Effector memory CD8-positive, alpha-beta T cell (primary cell): ENCODE measurements at regions not wholly inside any gene's neighbourhood (a gene's known extent, or its start where the extent isn't known, plus 50 kb on each side); places are given as distances from the start of the nearest gene placed in this dataset.

Experiments
- ATAC-seq: fragments of 150-1000 bp; cut with Tn5 transposase; replicated peaks from 2 replicates; pipeline ENCODE4 v1.10.0; 2021; ENCODE audit warnings: mild to moderate bottlenecking, moderate library complexity
- DNase-seq, 3 experiments: peaks; one replicate each; pipeline ENCODE4 v3.0.0; 2021
- H3K27ac Mint-ChIP-seq, 2 donors: one replicate each; pipeline ENCODE4 v1.8.0; 2022; ENCODE audit warnings: mild to moderate bottlenecking in 2 of 2, mixed read lengths in 2 of 2, moderate library complexity in 2 of 2
- H3K27me3 Mint-ChIP-seq, 2 donors: one replicate each; pipeline ENCODE4 v1.8.0; 2022; ENCODE audit warnings: mixed read lengths in 2 of 2
- H3K36me3 Mint-ChIP-seq: one replicate; pipeline ENCODE4 v1.8.0; 2022; ENCODE audit warnings: mild to moderate bottlenecking, moderate library complexity, mixed read lengths; ENCODE audit not compliant: insufficient read depth
- H3K4me1 Mint-ChIP-seq, 2 donors: one replicate each; pipeline ENCODE4 v1.8.0; 2022; ENCODE audit warnings: low read depth in 2 of 2, mixed read lengths in 2 of 2
- H3K4me3 Mint-ChIP-seq, 2 donors: one replicate each; pipeline ENCODE4 v1.8.0; 2022; ENCODE audit warnings: mild to moderate bottlenecking in 2 of 2, mixed read lengths in 2 of 2, moderate library complexity in 2 of 2
- H3K9me3 Mint-ChIP-seq, 2 donors: one replicate each; pipeline ENCODE4 v1.8.0; 2022; ENCODE audit warnings: mixed read lengths in 2 of 2

DNA sequence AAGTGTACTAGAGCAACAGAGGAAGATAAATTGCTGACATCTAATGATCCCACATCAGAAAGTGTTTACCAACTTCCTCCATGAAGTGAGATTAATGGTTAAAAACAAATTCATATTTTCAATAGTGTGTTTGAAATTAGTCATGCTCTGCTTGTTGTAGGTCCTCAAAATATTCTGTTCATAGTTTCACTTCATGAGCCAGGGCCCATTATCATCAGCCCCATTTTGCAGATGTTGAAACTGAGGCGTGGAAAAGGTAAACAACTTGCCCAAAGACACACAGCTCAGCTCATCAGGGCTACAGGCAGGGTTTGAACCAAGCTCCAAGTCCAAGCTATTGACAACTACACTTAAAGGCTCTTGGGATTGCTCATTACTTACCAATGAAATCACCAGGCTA, 103.5 kb upstream of the PPARGC1A start:
- ATAC-seq (no peak), DNase-seq (no peak)
- H3K36me3 Mint-ChIP-seq, result no peaks in the 10 kb centered on the region
- peaks cover 6 to 14% of the 10 kb centered on the region in 2 donors for H3K9me3 Mint-ChIP-seq
- H3K27ac Mint-ChIP-seq, result no peak overlapping the region
- no peaks in the 10 kb centered on the region for H3K27me3 Mint-ChIP-seq
- no peak overlapping the region for H3K4me3 Mint-ChIP-seq
- H3K4me1 Mint-ChIP-seq, result no peaks in the 10 kb centered on the region

DNA sequence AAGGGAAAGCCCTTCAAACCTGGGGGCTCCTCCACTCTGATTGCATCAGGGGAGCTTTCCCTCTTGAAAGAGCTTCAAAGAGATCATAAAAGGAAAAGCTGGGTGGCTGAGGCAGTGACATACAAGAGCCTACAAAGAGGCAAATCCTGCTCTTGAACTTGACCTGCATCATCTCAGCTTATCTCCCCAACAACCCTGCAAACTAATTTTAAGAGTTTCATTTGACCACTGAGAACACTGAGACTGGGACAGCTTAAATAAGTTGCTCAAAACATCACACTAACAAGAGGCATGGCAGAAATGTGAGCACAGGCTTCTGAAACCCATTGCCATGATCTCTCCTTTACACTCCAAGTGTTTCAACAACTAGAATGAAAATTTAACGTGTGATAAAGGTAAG, 101.6 kb upstream of the PPARGC1A start:
- Mint-ChIP-seq H3K27me3 (no peaks in the 10 kb centered on the region), H3K4me3 (no peak overlapping the region), H3K27ac (no peak overlapping the region), H3K36me3 (no peaks in the 10 kb centered on the region), H3K4me1 (no peaks in the 10 kb centered on the region), H3K9me3 (peaks cover 9 to 10% of the 10 kb centered on the region in 2 donors)
- ATAC-seq (no peak), DNase-seq (no peak)

DNA sequence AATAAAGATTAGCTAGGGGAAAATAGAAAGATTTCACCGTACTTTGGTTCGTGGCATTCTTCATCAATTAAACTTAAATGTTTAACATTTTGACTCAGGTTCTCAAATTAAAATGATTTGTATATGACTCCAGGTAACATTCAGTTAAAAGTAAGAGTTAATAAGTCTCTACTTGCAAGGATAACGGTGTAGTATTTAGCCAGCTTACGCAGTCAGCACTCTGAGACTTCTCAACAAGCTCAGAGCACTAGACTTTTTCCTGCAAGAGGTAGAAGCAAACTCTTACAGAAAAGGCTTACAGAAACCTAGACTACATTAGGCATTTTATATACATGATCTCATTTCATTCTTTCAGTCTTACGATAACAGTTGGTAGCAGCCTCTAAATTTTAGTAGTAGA, 96.4 kb upstream of the PPARGC1A start:
- DNase-seq (no peak), ATAC-seq (no peak)
- Mint-ChIP-seq H3K27ac (no peak overlapping the region), H3K9me3 (peaks cover 6 to 9% of the 10 kb centered on the region in 2 donors), H3K4me3 (no peak overlapping the region), H3K36me3 (no peaks in the 10 kb centered on the region), H3K4me1 (no peaks in the 10 kb centered on the region), H3K27me3 (no peaks in the 10 kb centered on the region)

DNA sequence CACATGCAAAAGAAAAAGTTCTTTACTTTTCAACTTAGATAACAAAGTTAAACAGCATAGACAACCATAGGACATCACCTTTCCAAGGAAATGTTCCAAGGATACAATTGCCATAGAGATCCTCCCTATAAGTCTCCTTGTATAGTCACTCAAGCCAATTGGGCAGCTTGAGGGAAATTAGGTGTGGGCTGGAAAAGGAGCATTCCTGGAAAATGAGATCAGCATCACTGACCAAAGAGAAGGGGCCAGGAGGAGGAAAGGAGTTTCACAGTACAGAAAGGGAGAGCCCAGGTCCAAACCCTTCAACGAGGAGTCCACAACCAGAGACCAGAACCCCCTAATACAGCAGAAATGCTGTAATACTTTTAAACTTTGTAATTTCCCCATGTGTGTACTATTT, 91.5 kb upstream of the PPARGC1A start:
- Mint-ChIP-seq H3K4me3 (no peak overlapping the region), H3K36me3 (no peaks in the 10 kb centered on the region), H3K9me3 (peaks cover 6 to 10% of the 10 kb centered on the region in 2 donors), H3K27ac (no peak overlapping the region), H3K4me1 (no peaks in the 10 kb centered on the region), H3K27me3 (no peaks in the 10 kb centered on the region)
- DNase-seq (no peak), ATAC-seq (no peak)

DNA sequence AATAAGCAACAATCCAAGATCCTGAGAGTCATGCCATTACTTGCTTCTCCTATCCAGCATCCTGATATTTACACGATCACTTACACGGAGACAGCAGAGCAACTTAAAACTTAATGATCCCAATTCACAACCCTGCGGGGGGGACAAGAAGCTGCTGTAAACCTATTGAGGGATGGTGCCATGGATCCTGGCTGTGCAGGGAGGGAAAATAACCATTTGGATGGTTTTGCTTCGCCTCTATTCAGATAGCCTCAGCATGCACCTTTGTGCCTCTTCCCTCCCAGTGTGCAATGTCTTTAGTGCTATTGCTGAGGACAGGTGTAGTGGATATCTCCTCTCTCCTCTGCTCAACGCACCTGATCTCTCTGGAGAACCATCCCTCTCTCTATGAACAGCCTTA, 89.7 kb upstream of the PPARGC1A start:
- Mint-ChIP-seq H3K27me3 (no peaks in the 10 kb centered on the region), H3K4me3 (no peak overlapping the region), H3K27ac (no peak overlapping the region), H3K4me1 (no peaks in the 10 kb centered on the region), H3K9me3 (peaks cover 6 to 10% of the 10 kb centered on the region in 2 donors), H3K36me3 (no peaks in the 10 kb centered on the region)
- DNase-seq (no peak), ATAC-seq (no peak)

DNA sequence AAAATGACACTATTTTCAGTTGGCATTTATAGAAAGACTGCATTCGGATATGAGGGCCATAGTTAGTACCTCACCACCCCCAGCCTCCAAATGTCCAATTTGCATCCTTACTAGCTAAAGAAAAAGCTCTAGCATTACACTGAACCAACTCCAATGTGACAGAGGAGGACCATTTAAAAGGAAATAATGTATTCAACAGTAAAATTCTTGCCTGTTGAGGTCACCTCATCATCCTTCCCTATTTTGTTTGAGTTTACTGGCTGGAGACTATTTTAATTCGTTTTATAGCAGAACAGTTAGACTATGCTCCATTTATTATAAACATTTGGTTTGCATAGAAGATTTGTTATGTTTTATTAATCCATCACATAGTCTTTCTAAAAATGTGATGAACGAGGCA, 88.2 kb upstream of the PPARGC1A start:
- DNase-seq (no peak), ATAC-seq (no peak)
- peaks cover 0 to 8% of the 10 kb centered on the region in 2 donors for H3K9me3 Mint-ChIP-seq
- H3K27me3 Mint-ChIP-seq, result no peaks in the 10 kb centered on the region
- H3K4me3 Mint-ChIP-seq, result no peak overlapping the region
- H3K36me3 Mint-ChIP-seq, result no peaks in the 10 kb centered on the region
- no peak overlapping the region for H3K27ac Mint-ChIP-seq
- no peaks in the 10 kb centered on the region for H3K4me1 Mint-ChIP-seq

DNA sequence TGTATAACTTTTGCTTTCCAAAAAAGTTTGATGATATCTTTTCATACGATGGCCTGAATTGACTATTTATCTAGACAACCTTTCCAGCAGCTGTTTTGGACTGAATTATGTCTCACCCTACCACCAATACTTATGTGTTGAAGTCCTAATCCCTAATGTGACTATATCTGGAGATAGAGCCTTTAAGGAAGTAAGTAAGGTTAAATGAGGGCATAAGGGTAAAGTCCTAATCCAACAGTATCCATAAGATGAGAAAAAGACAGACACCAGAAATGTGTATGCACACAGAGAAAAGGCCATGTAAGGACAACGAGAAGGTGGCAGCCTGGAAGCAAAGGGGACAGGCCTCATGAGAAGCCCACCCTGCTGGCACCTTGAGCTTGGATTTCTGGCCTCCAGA, 86.6 kb upstream of the PPARGC1A start:
- ATAC-seq, result no peak
- Mint-ChIP-seq H3K27me3 (no peaks in the 10 kb centered on the region), H3K9me3 (peaks cover 0 to 6% of the 10 kb centered on the region in 2 donors), H3K36me3 (no peaks in the 10 kb centered on the region), H3K27ac (no peak overlapping the region), H3K4me3 (no peak overlapping the region), H3K4me1 (no peaks in the 10 kb centered on the region)
- no peak for DNase-seq

DNA sequence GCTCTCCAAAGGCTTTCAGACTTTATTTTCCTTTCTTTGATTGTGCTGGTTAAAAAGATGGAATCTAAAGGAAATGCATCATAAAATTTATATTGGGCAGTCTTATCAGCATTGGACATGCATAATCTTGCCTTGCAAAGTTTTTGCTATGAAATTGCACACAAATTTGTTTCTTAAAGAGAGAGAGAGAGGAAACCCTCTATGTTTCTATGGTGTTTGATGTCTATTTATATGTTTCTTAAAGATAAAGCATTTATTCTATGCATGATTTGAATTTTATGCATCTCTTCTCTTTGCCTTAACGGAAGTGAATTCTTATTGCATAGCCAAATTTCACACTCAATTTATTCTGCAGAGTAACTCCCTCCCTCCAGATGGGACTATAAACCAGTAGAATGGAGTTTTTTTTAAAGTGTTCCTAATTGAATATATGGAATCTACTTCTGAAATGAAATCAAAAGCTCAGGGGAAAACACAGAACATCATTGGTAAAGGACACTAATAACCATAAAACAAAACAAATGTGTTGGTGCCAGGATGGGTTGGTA, 83.5 kb upstream of the PPARGC1A start:
- Mint-ChIP-seq H3K36me3 (no peaks in the 10 kb centered on the region), H3K27ac (no peak overlapping the region), H3K27me3 (no peaks in the 10 kb centered on the region), H3K4me3 (no peak overlapping the region), H3K9me3 (peaks cover 0 to 9% of the 10 kb centered on the region in 2 donors), H3K4me1 (no peaks in the 10 kb centered on the region)
- no peak for DNase-seq
- ATAC-seq, result no peak

DNA sequence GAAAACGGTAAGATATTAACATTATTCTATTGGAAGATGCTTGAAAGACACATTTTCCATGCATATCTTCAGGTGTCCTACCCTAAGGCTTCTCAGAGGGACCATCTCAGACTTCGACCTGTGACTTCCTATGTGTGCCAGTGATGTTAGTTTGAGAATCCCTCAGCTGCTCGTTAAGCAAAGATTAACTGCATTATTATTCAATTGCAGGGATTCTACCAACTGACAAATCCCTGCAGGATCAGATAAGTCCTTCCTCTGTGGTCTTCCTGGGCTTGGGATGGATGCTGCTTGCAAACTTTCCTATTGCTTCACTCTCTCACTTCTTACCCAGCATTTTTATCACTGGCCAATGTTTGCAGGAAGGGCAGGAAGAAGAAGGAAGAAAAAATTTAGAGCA, 83.0 kb upstream of the PPARGC1A start:
- no peak overlapping the region for H3K27ac Mint-ChIP-seq
- ATAC-seq, result no peak
- peaks cover 0 to 9% of the 10 kb centered on the region in 2 donors for H3K9me3 Mint-ChIP-seq
- H3K4me3 Mint-ChIP-seq, result no peak overlapping the region
- H3K27me3 Mint-ChIP-seq, result no peaks in the 10 kb centered on the region
- no peaks in the 10 kb centered on the region for H3K4me1 Mint-ChIP-seq
- DNase-seq, result no peak
- no peaks in the 10 kb centered on the region for H3K36me3 Mint-ChIP-seq

DNA sequence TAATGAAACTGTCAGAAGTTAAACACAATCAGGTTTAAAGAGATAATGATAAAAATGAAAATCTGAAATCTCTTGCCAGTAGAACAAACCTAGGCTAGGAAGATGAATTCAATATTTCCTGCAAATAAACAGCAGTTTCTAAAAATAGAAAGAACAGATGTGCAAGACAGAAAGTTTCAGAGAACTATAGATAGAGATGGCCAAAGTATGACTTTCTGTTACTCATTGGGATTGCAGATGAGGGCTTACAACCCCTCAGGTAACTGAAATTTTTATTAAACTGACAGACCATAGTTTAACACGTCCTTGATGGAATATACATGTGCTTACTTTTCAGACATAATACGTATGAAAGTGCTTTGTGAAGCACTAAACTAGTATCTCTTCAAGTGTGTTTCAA, 82.3 kb upstream of the PPARGC1A start:
- Mint-ChIP-seq H3K4me1 (no peaks in the 10 kb centered on the region), H3K36me3 (no peaks in the 10 kb centered on the region), H3K9me3 (peaks cover 0 to 12% of the 10 kb centered on the region in 2 donors), H3K27me3 (no peaks in the 10 kb centered on the region), H3K27ac (no peak overlapping the region), H3K4me3 (no peak overlapping the region)
- DNase-seq (no peak), ATAC-seq (no peak)

DNA sequence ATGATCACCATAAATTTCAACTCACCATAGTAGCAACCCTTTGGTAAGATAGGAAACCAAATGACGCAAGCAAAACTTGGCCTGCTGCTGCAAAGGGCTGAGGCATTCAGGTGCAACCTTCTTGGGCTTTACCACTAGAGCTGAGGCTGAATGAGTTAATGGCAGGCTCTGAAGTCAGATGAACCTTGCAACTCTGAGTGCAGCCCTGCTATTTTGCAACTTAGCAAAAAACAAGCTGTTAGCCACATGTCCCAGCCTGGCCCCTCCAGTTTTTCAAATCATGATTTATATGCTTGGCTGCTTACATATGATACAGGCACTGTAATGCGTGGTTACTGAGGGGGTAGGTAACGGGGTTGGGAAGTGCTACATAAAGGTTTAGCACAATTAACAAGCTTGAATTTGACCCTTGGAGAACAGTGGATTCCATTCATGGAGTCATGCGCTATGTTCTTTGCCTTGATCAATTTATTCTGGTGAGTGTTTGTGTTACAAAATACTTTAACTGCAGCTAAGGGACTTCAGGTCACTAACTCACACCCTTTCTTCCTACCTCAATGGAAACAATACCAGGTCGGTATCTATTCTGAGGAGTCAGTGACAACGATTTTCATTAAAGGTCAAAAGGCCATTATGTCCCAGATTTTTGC, 80.5 kb upstream of the PPARGC1A start:
- no peak for ATAC-seq
- H3K27me3 Mint-ChIP-seq, result no peaks in the 10 kb centered on the region
- no peaks in the 10 kb centered on the region for H3K36me3 Mint-ChIP-seq

DNA sequence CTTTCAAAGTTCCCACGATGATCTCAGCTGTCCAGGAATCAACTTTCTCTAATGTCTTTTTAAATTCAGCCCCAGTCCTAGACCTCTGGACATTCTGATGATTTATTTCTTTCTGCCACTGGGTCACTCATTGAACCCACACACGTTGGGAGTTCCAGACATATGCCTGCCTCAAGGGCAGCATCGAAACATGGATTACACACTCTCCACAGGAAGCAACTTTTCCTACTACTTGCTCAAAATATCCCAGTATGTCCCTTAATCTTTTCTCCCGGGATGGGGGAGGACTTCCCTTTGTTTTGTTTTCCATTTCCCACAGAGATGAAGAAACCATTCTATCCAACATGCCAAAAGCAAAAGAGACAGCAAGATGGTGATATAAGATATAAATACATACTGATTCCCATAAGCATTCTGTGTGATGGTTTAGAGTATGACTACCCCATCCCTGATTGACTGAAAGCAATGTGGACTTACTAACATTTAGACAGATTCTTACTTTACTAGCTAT, 79.8 kb upstream of the PPARGC1A start:
- DNase-seq (no peak), ATAC-seq (no peak)
- Mint-ChIP-seq H3K27me3 (no peaks in the 10 kb centered on the region), H3K4me1 (no peaks in the 10 kb centered on the region), H3K4me3 (no peak overlapping the region), H3K27ac (no peak overlapping the region), H3K9me3 (peaks cover 0 to 9% of the 10 kb centered on the region in 2 donors), H3K36me3 (no peaks in the 10 kb centered on the region)

More for the DNA sequence above, 80.5 kb upstream of the PPARGC1A start:
- Mint-ChIP-seq H3K4me1 (no peaks in the 10 kb centered on the region), H3K9me3 (peaks cover 0 to 8% of the 10 kb centered on the region in 2 donors), H3K4me3 (no peak overlapping the region), H3K27ac (no peak overlapping the region)
- no peak for DNase-seq

- Mint-ChIP-seq H3K4me1 (no peaks in the 10 kb centered on the region), H3K9me3 (peaks cover 0 to 13% of the 10 kb centered on the region in 2 donors), H3K27me3 (no peaks in the 10 kb centered on the region), H3K27ac (no peak overlapping the region), H3K36me3 (no peaks in the 10 kb centered on the region), H3K4me3 (no peak overlapping the region)
- no peak for ATAC-seq
- no peak for DNase-seq
Measured at GRCh38 chr4:23967281-23967680, 77.4 kb upstream of the PPARGC1A start.

GRCh38 chr4:23966725-23967124, 76.9 kb upstream of the PPARGC1A start:
- Mint-ChIP-seq H3K9me3 (peaks cover 2 to 13% of the 10 kb centered on the region in 2 donors), H3K4me3 (no peak overlapping the region), H3K27me3 (no peaks in the 10 kb centered on the region), H3K27ac (no peak overlapping the region), H3K4me1 (no peaks in the 10 kb centered on the region), H3K36me3 (no peaks in the 10 kb centered on the region)
- no peak for ATAC-seq
- DNase-seq, result no peak
